Spleen (tissue), 7 donors: ENCODE measurements at regions not wholly inside any gene's neighbourhood (a gene's known extent, or its start where the extent isn't known, plus 50 kb on each side); places are given as distances from the start of the nearest gene placed in this dataset.

Source experiments
- CTCF ChIP-seq, 11 experiments: fragments of 200-600 bp in 7 of 11; fragments of 450-650 bp in 4 of 11; sonication (generic) in 4 of 11; IDR thresholded peaks in 8 of 11; conservative IDR thresholded peaks in 3 of 11; 1 replicate in 7 of 11; 2 replicates in 4 of 11; pipeline versions ENCODE4 v1.4.0 to v1.8.0; 2016 to 2021; ENCODE audit warnings: antibody characterized with exemption in 11 of 11, inconsistent platforms in 4 of 11, mild to moderate bottlenecking in 1 of 11
- POLR2A ChIP-seq, 3 donors: fragments of 450-650 bp; IDR thresholded peaks; one replicate each; pipeline ENCODE4 v1.5.1; 2017; ENCODE audit warnings: antibody characterized with exemption in 3 of 3, mild to moderate bottlenecking in 1 of 3
- POLR2AphosphoS5 ChIP-seq, 3 donors: sonication (generic); formaldehyde crosslinking; IDR thresholded peaks; one replicate each; pipeline ENCODE4 v1.5.1; 2017; ENCODE audit warnings: antibody characterized with exemption in 3 of 3
- donor health status: DM: no; HTN: no; CAD: no; lungs with moderate emphysema.
- donor health status: DM: no; HTN: no; CAD: no.
- donor health status: DM: no; HTN: no; CAD: no.

DNA sequence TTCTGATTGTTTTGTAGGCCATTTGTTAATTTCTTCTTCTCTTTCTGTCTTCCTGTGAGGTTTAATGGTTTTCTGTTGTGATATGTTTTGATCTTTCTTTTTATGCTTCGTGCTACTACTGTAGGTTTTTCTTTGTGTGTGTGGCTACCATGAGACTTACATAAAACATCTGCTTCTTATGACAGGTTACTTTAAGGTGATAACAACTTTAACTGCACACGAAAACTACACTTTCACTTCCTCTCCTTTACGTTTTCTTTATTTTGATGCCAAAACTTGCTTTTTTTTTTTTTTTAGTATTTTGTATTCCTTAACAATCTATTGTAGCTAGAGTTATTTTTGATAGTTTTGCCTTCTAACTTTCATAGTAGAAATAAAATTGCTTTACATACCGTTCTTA, 691.3 kb downstream of the TSN start:
- TF ChIP-seq POLR2A (IDR thresholded peaks at IDR 0.05) (no peak), CTCF (IDR thresholded peaks at IDR 0.05 in 8 of 11, conservative IDR thresholded peaks at IDR 0.05 in 3 of 11) (no peak), POLR2AphosphoS5 (IDR thresholded peaks at IDR 0.05) (no peak)
